Neural progenitor cell (in vitro differentiated cells): ENCODE measurements at regions not wholly inside any gene's neighbourhood (a gene's known extent, or its start where the extent isn't known, plus 50 kb on each side); places are given as distances from the start of the nearest gene placed in this dataset.
A peak's percentile ranks its signal among the peaks of the same experiment; 100 is the strongest.

Source experiments
- DNase-seq: peaks from one replicate; pipeline ENCODE4 v3.0.0-alpha.2; 2016; ENCODE audit warnings: low spot score
- H2AFZ ChIP-seq: fragments of 200-600 bp; sonication (generic); replicated peaks from 2 replicates; pipeline ENCODE4 v1.6.1; 2016; ENCODE audit warnings: antibody characterized with exemption
- H3F3A ChIP-seq: fragments of 200-600 bp; sonication (generic); 2 replicates; pipeline ENCODE4 v1.6.1; 2016; ENCODE audit warnings: antibody characterized with exemption, low read depth
- H3K27ac ChIP-seq: fragments of 200-600 bp; sonication (generic); 2 replicates; pipeline ENCODE4 v1.5.1; 2016; ENCODE audit warnings: mild to moderate bottlenecking
- H3K27me3 ChIP-seq: fragments of 200-600 bp; sonication (generic); 2 replicates; pipeline ENCODE4 v1.6.1; 2016; ENCODE audit warnings: mild to moderate bottlenecking, moderate library complexity
- H3K36me3 ChIP-seq: fragments of 200-600 bp; sonication (generic); 2 replicates; pipeline ENCODE4 v1.5.1; 2016
- H3K4me1 ChIP-seq: fragments of 200-600 bp; sonication (generic); 2 replicates; pipeline ENCODE4 v1.6.1; 2016; ENCODE audit warnings: mixed run types
- H3K4me2 ChIP-seq: fragments of 200-600 bp; sonication (generic); 2 replicates; pipeline ENCODE4 v1.6.1; 2016
- H3K4me3 ChIP-seq: fragments of 200-600 bp; sonication (generic); 2 replicates; pipeline ENCODE4 v1.5.1; 2016
- H3K79me2 ChIP-seq: fragments of 200-600 bp; sonication (generic); 2 replicates; pipeline ENCODE4 v1.6.1; 2016; ENCODE audit warnings: low read depth
- H3K9ac ChIP-seq: fragments of 200-600 bp; sonication (generic); 2 replicates; pipeline ENCODE4 v1.6.1; 2016
- H3K9me3 ChIP-seq: fragments of 200-600 bp; sonication (generic); 2 replicates; pipeline ENCODE4 v1.5.1; 2016; ENCODE audit warnings: low read depth
- H4K20me1 ChIP-seq: fragments of 200-600 bp; sonication (generic); 2 replicates; pipeline ENCODE4 v1.6.1; 2016; ENCODE audit warnings: low read depth
- H3K27ac Mint-ChIP-seq: 3 replicates; pipeline ENCODE4 v1.8.0; 2021; ENCODE audit warnings: mixed read lengths
- H3K27me3 Mint-ChIP-seq: 2 replicates; pipeline ENCODE4 v1.8.0; 2022; ENCODE audit warnings: low read depth, mild to moderate bottlenecking, inconsistent platforms, moderate library complexity, mixed read lengths; ENCODE audit not compliant: insufficient read depth
- H3K36me3 Mint-ChIP-seq: 3 replicates; pipeline ENCODE4 v1.8.0; 2021; ENCODE audit warnings: mixed read lengths
- H3K4me1 Mint-ChIP-seq: 3 replicates; pipeline ENCODE4 v1.8.0; 2021; ENCODE audit warnings: mixed read lengths
- H3K4me3 Mint-ChIP-seq: 3 replicates; pipeline ENCODE4 v1.8.0; 2021; ENCODE audit warnings: mild to moderate bottlenecking, moderate library complexity, mixed read lengths
- H3K9me3 Mint-ChIP-seq: 3 replicates; pipeline ENCODE4 v1.8.0; 2020; ENCODE audit warnings: mixed read lengths
- EZH2 ChIP-seq: fragments of 200-600 bp; sonication (generic); IDR thresholded peaks from 2 replicates; pipeline ENCODE4 v1.6.1; 2017; ENCODE audit warnings: antibody characterized with exemption, mild to moderate bottlenecking, moderate library complexity
- EZH2phosphoT487 ChIP-seq: fragments of 200-600 bp; sonication (generic); IDR thresholded peaks from 2 replicates; pipeline ENCODE4 v1.6.1; 2017; ENCODE audit warnings: antibody characterized with exemption
- TF ChIP-seq, protein P1 (sequence below): fragments of 200-600 bp; sonication (generic); IDR thresholded peaks from 2 replicates; pipeline ENCODE4 v1.5.1; 2017; ENCODE audit warnings: antibody characterized with exemption, mild to moderate bottlenecking

DNA sequence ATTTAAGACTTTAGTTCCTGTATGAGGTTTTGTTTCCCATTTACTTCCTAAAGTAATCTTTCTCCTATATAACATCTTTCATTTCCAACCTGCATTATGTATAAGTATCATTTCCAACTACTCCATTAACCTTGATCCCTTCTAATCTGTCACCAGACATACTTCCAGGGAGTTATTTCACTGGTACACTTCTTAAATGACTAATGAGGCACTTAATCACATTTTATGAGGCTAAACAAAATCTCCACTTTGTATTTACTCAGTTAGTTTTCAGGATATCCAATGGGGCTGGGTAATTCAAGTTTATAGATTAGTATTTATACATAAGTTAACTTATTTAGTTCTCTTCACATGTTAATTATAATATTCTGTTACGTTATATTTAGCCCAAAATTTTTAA is 634.7 kb downstream of the PCDH17 start:
- no peak overlapping the region for H3K9ac ChIP-seq
- no peak for DNase-seq
- no peaks in the 10 kb centered on the region for H3K4me1 ChIP-seq
- Mint-ChIP-seq H3K27me3 (no peaks in the 10 kb centered on the region), H3K36me3 (no peaks in the 10 kb centered on the region), H3K4me1 (no peaks in the 10 kb centered on the region), H3K9me3 (peaks cover 5% of the 10 kb centered on the region), H3K4me3 (no peak overlapping the region), H3K27ac (no peak overlapping the region)
- no peaks in the 10 kb centered on the region for H3K27me3 ChIP-seq
- no peaks in the 10 kb centered on the region for H3F3A ChIP-seq
- no peak for TF ChIP-seq EZH2
- TF ChIP-seq, protein P1, sequence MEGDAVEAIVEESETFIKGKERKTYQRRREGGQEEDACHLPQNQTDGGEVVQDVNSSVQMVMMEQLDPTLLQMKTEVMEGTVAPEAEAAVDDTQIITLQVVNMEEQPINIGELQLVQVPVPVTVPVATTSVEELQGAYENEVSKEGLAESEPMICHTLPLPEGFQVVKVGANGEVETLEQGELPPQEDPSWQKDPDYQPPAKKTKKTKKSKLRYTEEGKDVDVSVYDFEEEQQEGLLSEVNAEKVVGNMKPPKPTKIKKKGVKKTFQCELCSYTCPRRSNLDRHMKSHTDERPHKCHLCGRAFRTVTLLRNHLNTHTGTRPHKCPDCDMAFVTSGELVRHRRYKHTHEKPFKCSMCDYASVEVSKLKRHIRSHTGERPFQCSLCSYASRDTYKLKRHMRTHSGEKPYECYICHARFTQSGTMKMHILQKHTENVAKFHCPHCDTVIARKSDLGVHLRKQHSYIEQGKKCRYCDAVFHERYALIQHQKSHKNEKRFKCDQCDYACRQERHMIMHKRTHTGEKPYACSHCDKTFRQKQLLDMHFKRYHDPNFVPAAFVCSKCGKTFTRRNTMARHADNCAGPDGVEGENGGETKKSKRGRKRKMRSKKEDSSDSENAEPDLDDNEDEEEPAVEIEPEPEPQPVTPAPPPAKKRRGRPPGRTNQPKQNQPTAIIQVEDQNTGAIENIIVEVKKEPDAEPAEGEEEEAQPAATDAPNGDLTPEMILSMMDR = no peak
- TF ChIP-seq EZH2phosphoT487 = no peak
- H3K36me3 ChIP-seq = no peaks in the 10 kb centered on the region
- no peak overlapping the region for H2AFZ ChIP-seq
- no peak overlapping the region for H3K27ac ChIP-seq
- no peaks in the 10 kb centered on the region for H4K20me1 ChIP-seq
- H3K4me3 ChIP-seq = no peak overlapping the region
- no peak overlapping the region for H3K4me2 ChIP-seq
- no peaks in the 10 kb centered on the region for H3K79me2 ChIP-seq
- no peaks in the 10 kb centered on the region for H3K9me3 ChIP-seq

DNA sequence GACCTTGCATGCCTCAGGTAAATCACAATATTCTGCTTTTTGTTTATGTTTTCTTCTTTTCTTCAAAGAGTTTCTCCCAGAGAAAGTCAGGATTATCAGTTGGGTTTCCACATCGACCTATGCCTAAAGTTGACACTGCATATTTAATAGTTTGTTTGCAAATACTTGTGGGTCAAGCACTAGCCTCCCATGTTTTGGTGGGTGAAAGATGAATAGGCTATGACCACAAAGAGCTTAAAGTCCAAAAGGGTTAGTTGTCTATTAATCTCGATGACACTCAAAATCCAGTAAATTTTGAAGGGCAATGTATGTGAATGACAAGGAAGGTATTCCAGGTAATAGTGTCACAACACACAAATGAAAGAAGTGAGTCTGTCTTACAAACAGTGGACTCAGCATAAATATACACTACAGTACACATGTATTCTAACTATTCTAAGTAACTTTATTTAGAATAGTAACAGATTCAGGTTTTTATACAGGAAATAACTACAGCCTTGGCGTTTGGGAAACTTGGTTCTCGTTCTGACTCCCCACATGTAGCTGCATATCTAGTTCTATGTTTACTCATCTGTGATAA is 667.1 kb downstream of the PCDH17 start:
- Histone ChIP-seq H4K20me1 (no peaks in the 10 kb centered on the region), H3K4me2 (no peak overlapping the region), H3K9me3 (no peaks in the 10 kb centered on the region), H3K4me1 (no peaks in the 10 kb centered on the region), H3K4me3 (no peak overlapping the region), H3K9ac (no peak overlapping the region), H3K79me2 (no peaks in the 10 kb centered on the region), H3K27me3 (no peaks in the 10 kb centered on the region), H3K27ac (no peak overlapping the region), H3F3A (no peaks in the 10 kb centered on the region), H2AFZ (no peak overlapping the region), H3K36me3 (no peaks in the 10 kb centered on the region)
- Mint-ChIP-seq H3K27ac (no peak overlapping the region), H3K36me3 (no peaks in the 10 kb centered on the region), H3K4me3 (no peak overlapping the region), H3K9me3 (no peaks in the 10 kb centered on the region), H3K27me3 (no peaks in the 10 kb centered on the region), H3K4me1 (no peaks in the 10 kb centered on the region)
- TF ChIP-seq, protein P1 = no peak
- TF ChIP-seq EZH2 (no peak), EZH2phosphoT487 (no peak)
- no peak for DNase-seq

DNA sequence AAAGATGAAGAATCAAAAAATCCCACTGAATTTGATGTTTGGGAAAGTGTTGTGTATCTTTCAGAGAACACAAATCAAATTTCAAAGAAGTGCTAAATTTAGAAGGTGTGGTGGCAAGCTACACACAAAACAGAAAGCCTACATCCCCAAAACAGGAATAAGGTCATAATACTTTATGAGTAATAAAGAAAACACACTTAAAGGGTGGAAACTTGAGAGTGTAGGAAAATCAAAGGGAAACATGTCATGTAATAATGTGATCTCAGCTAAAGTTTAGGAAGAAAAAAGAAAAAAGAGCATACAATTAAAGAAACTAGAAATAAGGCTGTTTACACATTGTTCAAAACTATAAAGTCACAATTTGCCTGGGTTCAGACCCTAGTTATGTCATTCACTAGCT is 668.7 kb downstream of the PCDH17 start:
- Histone ChIP-seq H3K9me3 (no peaks in the 10 kb centered on the region), H3K9ac (no peak overlapping the region), H2AFZ (peak overlapping the region; percentile 15), H3K4me3 (no peak overlapping the region), H3K36me3 (no peaks in the 10 kb centered on the region), H4K20me1 (no peaks in the 10 kb centered on the region), H3K4me2 (no peak overlapping the region), H3F3A (no peaks in the 10 kb centered on the region), H3K79me2 (no peaks in the 10 kb centered on the region), H3K4me1 (no peaks in the 10 kb centered on the region), H3K27ac (no peak overlapping the region), H3K27me3 (no peaks in the 10 kb centered on the region)
- DNase-seq = no peak
- Mint-ChIP-seq H3K9me3 (no peaks in the 10 kb centered on the region), H3K27me3 (no peaks in the 10 kb centered on the region), H3K4me1 (no peaks in the 10 kb centered on the region), H3K4me3 (no peak overlapping the region), H3K27ac (no peak overlapping the region), H3K36me3 (no peaks in the 10 kb centered on the region)
- TF ChIP-seq EZH2 (no peak), EZH2phosphoT487 (no peak)
- TF ChIP-seq, protein P1 = no peak
